T-helper 1 cell treated with Interleukin-12 subunit alpha and Interleukin-12 subunit beta and Interleukin-4 antibody, amounts not matched to agents 30 μg/mL and 1 μg/mL, for 36 hours (primary cell): ENCODE measurements at regions not wholly inside any gene's neighbourhood (a gene's known extent, or its start where the extent isn't known, plus 50 kb on each side); places are given as distances from the start of the nearest gene placed in this dataset.
"Not testable (repeated sequence)": the region's sequence is repeated elsewhere in the genome, so short reads cannot be mapped to it uniquely, and the experiment has no call there.

Experiments used
- H3K27ac Mint-ChIP-seq: one replicate; pipeline ENCODE4 v1.8.0; 2021; ENCODE audit warnings: mild to moderate bottlenecking, mixed read lengths
- H3K27me3 Mint-ChIP-seq: one replicate; pipeline ENCODE4 v1.8.0; 2021; ENCODE audit warnings: low read depth, mixed read lengths
- H3K36me3 Mint-ChIP-seq: one replicate; pipeline ENCODE4 v1.8.0; 2021; ENCODE audit warnings: low read depth, mixed read lengths
- H3K4me1 Mint-ChIP-seq: one replicate; pipeline ENCODE4 v1.8.0; 2021; ENCODE audit warnings: low read depth, mixed read lengths
- H3K4me3 Mint-ChIP-seq: one replicate; pipeline ENCODE4 v1.8.0; 2021; ENCODE audit warnings: mild to moderate bottlenecking, moderate library complexity, mixed read lengths
- H3K9me3 Mint-ChIP-seq: one replicate; pipeline ENCODE4 v1.8.0; 2021; ENCODE audit warnings: mixed read lengths

DNA sequence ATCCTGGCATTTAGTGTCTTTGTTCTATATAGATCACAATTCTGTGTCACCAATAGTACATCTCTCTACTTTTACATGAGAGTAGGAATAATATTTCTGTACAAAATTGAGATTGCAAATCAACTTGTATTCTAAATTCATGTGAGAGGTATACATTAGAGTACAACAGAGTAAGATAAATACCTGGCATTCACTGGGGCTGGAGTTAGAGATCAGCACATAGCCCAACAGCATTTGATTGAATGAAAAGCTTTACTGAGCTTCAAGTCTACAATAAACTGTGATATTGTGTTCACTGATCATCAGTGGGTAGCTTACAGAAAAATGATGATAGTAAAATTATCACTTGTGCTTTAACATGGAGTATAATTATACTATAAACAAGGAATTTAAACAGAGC lies 1114.7 kb downstream of the REEP3 start:
- Mint-ChIP-seq H3K27me3 (no peaks in the 10 kb centered on the region), H3K4me1 (no peaks in the 10 kb centered on the region), H3K36me3 (no peaks in the 10 kb centered on the region), H3K4me3 (no peak overlapping the region), H3K9me3 (no peaks in the 10 kb centered on the region), H3K27ac (no peak overlapping the region)

- Mint-ChIP-seq H3K4me3 (no peak overlapping the region), H3K36me3 (no peaks in the 10 kb centered on the region), H3K9me3 (no peaks in the 10 kb centered on the region), H3K4me1 (no peaks in the 10 kb centered on the region), H3K27ac (no peak overlapping the region), H3K27me3 (no peaks in the 10 kb centered on the region)
These were observed 1115.3 kb downstream of the REEP3 start for GRCh38 chr10:64636461-64636860.

GRCh38 chr10:64637939-64638338 lies 1116.7 kb downstream of the REEP3 start:
- H3K36me3 Mint-ChIP-seq, result no peaks in the 10 kb centered on the region
- H3K27me3 Mint-ChIP-seq, result no peaks in the 10 kb centered on the region
- peaks cover 7% of the 10 kb centered on the region for H3K9me3 Mint-ChIP-seq
- no peak overlapping the region for H3K4me3 Mint-ChIP-seq
- no peak overlapping the region for H3K27ac Mint-ChIP-seq
- no peaks in the 10 kb centered on the region for H3K4me1 Mint-ChIP-seq

DNA sequence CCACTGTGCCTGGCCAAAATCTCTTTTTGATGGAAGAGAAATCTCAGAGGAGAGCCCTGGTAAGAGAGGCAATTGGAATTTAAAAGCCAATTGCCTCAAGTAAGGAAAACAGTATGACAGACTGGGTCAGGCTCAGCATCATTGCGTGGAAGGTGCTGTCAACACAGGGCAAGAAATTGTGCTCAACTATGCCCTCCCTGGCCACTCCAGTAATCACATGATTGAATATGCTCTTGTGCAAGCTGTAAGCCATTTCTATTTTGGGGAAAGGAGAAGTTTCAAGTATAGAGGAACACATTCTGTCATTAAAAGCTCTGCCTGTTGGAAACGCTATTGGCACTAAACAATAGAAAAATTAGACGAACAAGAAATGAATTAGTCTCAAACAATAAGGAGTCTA lies 1127.7 kb downstream of the REEP3 start:
- H3K27ac Mint-ChIP-seq, result no peak overlapping the region
- no peaks in the 10 kb centered on the region for H3K36me3 Mint-ChIP-seq
- H3K4me1 Mint-ChIP-seq, result no peaks in the 10 kb centered on the region
- no peaks in the 10 kb centered on the region for H3K27me3 Mint-ChIP-seq
- no peaks in the 10 kb centered on the region for H3K9me3 Mint-ChIP-seq
- H3K4me3 Mint-ChIP-seq, result no peak overlapping the region

DNA sequence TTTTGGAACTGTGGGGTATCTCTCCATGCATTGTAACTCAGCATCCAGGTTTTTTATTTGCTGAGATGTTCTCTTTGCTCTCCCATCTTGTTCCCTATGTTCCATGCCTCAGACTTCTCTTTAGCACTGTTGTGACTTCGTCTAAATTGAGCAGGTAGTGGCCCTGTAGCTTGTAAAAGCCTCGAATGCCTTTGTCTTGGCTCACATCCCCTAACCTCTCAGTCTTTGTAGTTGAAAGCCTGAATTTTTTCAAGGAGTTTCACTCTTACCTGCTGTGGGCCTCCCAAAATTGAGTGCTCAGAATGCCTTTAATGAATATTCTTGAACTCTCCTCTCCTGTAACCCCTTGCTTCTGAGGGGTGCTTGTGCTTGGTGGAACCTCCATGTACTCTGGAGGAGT lies 1137.3 kb downstream of the REEP3 start:
- no peak overlapping the region for H3K27ac Mint-ChIP-seq
- H3K4me1 Mint-ChIP-seq, result no peaks in the 10 kb centered on the region
- no peak overlapping the region for H3K4me3 Mint-ChIP-seq
- H3K9me3 Mint-ChIP-seq, result peaks cover 8% of the 10 kb centered on the region
- no peaks in the 10 kb centered on the region for H3K36me3 Mint-ChIP-seq
- no peaks in the 10 kb centered on the region for H3K27me3 Mint-ChIP-seq

- Mint-ChIP-seq H3K4me1 (no peaks in the 10 kb centered on the region), H3K9me3 (peaks cover 8% of the 10 kb centered on the region), H3K4me3 (no peak overlapping the region), H3K36me3 (no peaks in the 10 kb centered on the region), H3K27ac (no peak overlapping the region), H3K27me3 (no peaks in the 10 kb centered on the region)
These were observed 1138.1 kb downstream of the REEP3 start for GRCh38 chr10:64659311-64659710.

- Mint-ChIP-seq H3K27ac (no peak overlapping the region), H3K4me1 (no peaks in the 10 kb centered on the region), H3K4me3 (no peak overlapping the region), H3K36me3 (no peaks in the 10 kb centered on the region), H3K27me3 (no peaks in the 10 kb centered on the region), H3K9me3 (peaks cover 9% of the 10 kb centered on the region)
These were observed 1160.8 kb downstream of the REEP3 start for GRCh38 chr10:64682043-64682442.

- Mint-ChIP-seq H3K27me3 (no peaks in the 10 kb centered on the region), H3K4me1 (no peaks in the 10 kb centered on the region), H3K27ac (no peak overlapping the region), H3K36me3 (no peaks in the 10 kb centered on the region), H3K9me3 (no peaks in the 10 kb centered on the region), H3K4me3 (no peak overlapping the region)
These were observed 1169.0 kb downstream of the REEP3 start for GRCh38 chr10:64690194-64690593.

GRCh38 chr10:64699244-64699643 lies 1178.0 kb downstream of the REEP3 start:
- no peak overlapping the region for H3K27ac Mint-ChIP-seq
- H3K27me3 Mint-ChIP-seq, result no peaks in the 10 kb centered on the region
- H3K4me1 Mint-ChIP-seq, result no peaks in the 10 kb centered on the region
- H3K4me3 Mint-ChIP-seq, result no peak overlapping the region
- H3K36me3 Mint-ChIP-seq, result no peaks in the 10 kb centered on the region
- H3K9me3 Mint-ChIP-seq, result peaks cover 8% of the 10 kb centered on the region

- not testable (repeated sequence) for H3K4me1 Mint-ChIP-seq, H3K36me3 Mint-ChIP-seq, H3K27ac Mint-ChIP-seq, H3K27me3 Mint-ChIP-seq, H3K4me3 Mint-ChIP-seq, H3K9me3 Mint-ChIP-seq
These were observed 1180.9 kb downstream of the REEP3 start for GRCh38 chr10:64702086-64702485.

GRCh38 chr10:64708884-64709681 lies 1187.9 kb downstream of the REEP3 start:
- Mint-ChIP-seq H3K4me1 (no peaks in the 10 kb centered on the region), H3K4me3 (no peak overlapping the region), H3K9me3 (no peaks in the 10 kb centered on the region), H3K27ac (no peak overlapping the region), H3K36me3 (no peaks in the 10 kb centered on the region), H3K27me3 (no peaks in the 10 kb centered on the region)

DNA sequence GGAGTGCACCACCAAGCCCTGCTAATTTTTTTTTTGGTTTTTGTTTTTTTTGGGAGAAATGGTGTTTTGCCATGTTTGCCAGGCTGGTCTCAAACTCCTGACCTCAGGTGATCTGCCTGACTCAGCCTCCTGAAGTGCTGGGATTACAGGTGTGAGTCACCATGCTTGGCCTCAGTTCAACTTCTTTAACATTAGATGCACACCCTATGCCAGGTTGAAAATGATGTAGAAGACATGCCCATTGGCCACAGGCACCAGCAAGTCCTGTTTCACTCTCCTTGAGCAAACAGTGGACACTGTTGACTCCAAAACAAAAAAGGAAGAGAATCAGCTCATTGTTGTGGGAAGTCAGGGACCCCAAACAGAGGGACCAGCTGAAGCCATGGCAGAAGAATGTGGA lies 1205.3 kb downstream of the REEP3 start:
- Mint-ChIP-seq H3K9me3 (peaks cover 5% of the 10 kb centered on the region), H3K4me1 (no peaks in the 10 kb centered on the region), H3K4me3 (no peak overlapping the region), H3K27ac (no peak overlapping the region), H3K36me3 (no peaks in the 10 kb centered on the region), H3K27me3 (no peaks in the 10 kb centered on the region)

- Mint-ChIP-seq H3K27me3 (no peaks in the 10 kb centered on the region), H3K4me3 (no peak overlapping the region), H3K27ac (no peak overlapping the region), H3K36me3 (no peaks in the 10 kb centered on the region), H3K4me1 (no peaks in the 10 kb centered on the region), H3K9me3 (peaks cover 5% of the 10 kb centered on the region)
These were observed 1209.8 kb downstream of the REEP3 start for GRCh38 chr10:64731016-64731415.

DNA sequence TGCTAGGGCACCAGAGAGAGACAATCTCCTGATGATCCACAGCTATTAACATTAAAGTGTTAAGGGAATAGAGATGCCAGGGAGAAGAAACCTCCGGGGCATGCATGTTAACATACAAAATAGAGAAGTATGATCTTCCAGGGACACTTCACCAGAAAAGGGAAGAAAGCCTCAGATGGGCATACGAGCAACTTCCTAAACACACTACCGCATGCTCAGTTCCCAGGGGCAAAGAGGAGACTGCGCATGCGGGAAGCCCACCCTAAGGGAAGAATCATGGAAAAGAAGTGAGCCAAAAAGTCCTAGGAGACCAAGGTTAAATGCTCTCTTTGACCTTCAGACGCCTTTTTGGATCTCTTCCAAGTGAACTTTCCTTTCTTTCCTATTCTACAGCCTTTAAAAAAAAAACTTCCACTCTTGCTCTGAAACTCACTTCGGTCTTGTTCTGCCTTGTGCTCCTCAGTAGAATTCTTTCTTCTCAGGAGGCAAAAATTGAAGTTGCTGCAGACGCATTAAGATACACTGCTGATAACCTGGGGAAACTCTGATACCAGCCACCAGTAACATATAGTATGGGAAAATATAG lies 1211.3 kb downstream of the REEP3 start:
- no peaks in the 10 kb centered on the region for H3K4me1 Mint-ChIP-seq
- H3K4me3 Mint-ChIP-seq, result no peak overlapping the region
- H3K27ac Mint-ChIP-seq, result no peak overlapping the region
- H3K27me3 Mint-ChIP-seq, result no peaks in the 10 kb centered on the region
- peaks cover 4% of the 10 kb centered on the region for H3K9me3 Mint-ChIP-seq
- no peaks in the 10 kb centered on the region for H3K36me3 Mint-ChIP-seq

DNA sequence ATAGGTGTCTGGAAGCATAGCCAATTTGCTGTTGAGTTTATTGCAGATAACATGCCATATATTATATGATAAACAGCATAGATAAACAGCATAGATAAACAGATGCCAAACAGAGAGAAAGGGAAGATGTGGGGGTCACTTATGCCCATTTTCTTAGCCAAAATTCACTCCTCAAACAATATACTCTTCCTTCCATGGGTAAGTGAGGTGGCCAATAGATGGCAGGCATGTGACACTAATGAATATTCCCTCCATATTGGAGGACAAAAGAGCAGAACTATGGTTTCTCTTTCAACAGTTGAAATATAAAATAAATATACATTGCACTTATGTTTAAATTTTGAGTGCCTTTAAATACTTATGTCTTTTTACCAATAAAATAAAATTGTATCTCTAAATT lies 1212.8 kb downstream of the REEP3 start:
- Mint-ChIP-seq H3K27ac (no peak overlapping the region), H3K4me3 (no peak overlapping the region), H3K36me3 (no peaks in the 10 kb centered on the region), H3K9me3 (no peaks in the 10 kb centered on the region), H3K4me1 (no peaks in the 10 kb centered on the region), H3K27me3 (no peaks in the 10 kb centered on the region)
